SH-SY5Y (cell line): ENCODE measurements at regions not wholly inside any gene's neighbourhood (a gene's known extent, or its start where the extent isn't known, plus 50 kb on each side); places are given as distances from the start of the nearest gene placed in this dataset.

ENCODE experiments used
- GATA2 ChIP-seq: IDR thresholded peaks from 2 replicates; pipeline ENCODE4 v1.6.1; 2011; ENCODE audit warnings: mild to moderate bottlenecking, low read depth, low read length
- GATA3 ChIP-seq: IDR thresholded peaks from 2 replicates; pipeline ENCODE4 v1.6.1; 2011; ENCODE audit warnings: low read depth, mild to moderate bottlenecking, low read length, moderate library complexity

GRCh38 chr1:219283541-219283940 is 109.9 kb downstream of the LYPLAL1 start:
- TF ChIP-seq GATA2 = no peak
- no peak for TF ChIP-seq GATA3
